OCI-LY3 (cell line): ENCODE measurements at regions not wholly inside any gene's neighbourhood (a gene's known extent, or its start where the extent isn't known, plus 50 kb on each side); places are given as distances from the start of the nearest gene placed in this dataset.

Experiments used
- H2AFZ ChIP-seq: fragments of 200-600, 300-600 bp; shearing (Covaris generic); 2 replicates; pipeline ENCODE4 v1.6.0; 2014; ENCODE audit warnings: antibody characterized with exemption, low read depth, low read length
- H3K27ac ChIP-seq: fragments of 200-600, 300-600 bp; sonication (generic); 2 replicates; pipeline ENCODE4 v1.5.1; 2014; ENCODE audit warnings: mild to moderate bottlenecking, low read length, moderate library complexity, mixed read lengths
- H3K27me3 ChIP-seq: fragments of 200-600, 300-600 bp; sonication (generic); 2 replicates; pipeline ENCODE4 v1.6.1; 2014; ENCODE audit warnings: low read depth, low read length, mixed read lengths
- H3K36me3 ChIP-seq: fragments of 200-600, 300-600 bp; sonication (generic); replicated peaks from 2 replicates; pipeline ENCODE3; 2014; ENCODE audit warnings: low read depth, low read length, mixed read lengths
- H3K4me1 ChIP-seq: fragments of 300-600, 200-600 bp; sonication (generic); 2 replicates; pipeline ENCODE4 v1.6.1; 2014; ENCODE audit warnings: low read length, mixed read lengths
- H3K4me2 ChIP-seq: fragments of 200-600, 300-600 bp; sonication (generic); 2 replicates; pipeline ENCODE4 v1.6.1; 2014; ENCODE audit warnings: low read length, mixed read lengths
- H3K4me3 ChIP-seq: fragments of 300-600, 200-600 bp; sonication (generic); 2 replicates; pipeline ENCODE4 v1.5.1; 2014; ENCODE audit warnings: antibody characterized with exemption, mild to moderate bottlenecking, low read length, moderate library complexity
- H3K79me2 ChIP-seq: fragments of 300-600, 200-600 bp; shearing (Covaris generic); 2 replicates; pipeline ENCODE4 v1.6.1; 2014; ENCODE audit warnings: mild to moderate bottlenecking, low read length, mixed read lengths
- H3K9ac ChIP-seq: fragments of 300-600, 200-600 bp; shearing (Covaris generic); 2 replicates; pipeline ENCODE4 v1.6.0; 2014; ENCODE audit warnings: mild to moderate bottlenecking, low read length, moderate library complexity
- H3K9me3 ChIP-seq: fragments of 200-600, 300-600 bp; shearing (Covaris generic); 2 replicates; pipeline ENCODE4 v1.6.1; 2014; ENCODE audit warnings: low read length, mixed read lengths; ENCODE audit not compliant: insufficient read depth
- H4K20me1 ChIP-seq: fragments of 200-600, 300-600 bp; sonication (generic); 2 replicates; pipeline ENCODE4 v1.6.1; 2016; ENCODE audit warnings: low read length, mixed read lengths; ENCODE audit not compliant: insufficient read depth
- EZH2phosphoT487 ChIP-seq: fragments of 200-600 bp; shearing (Covaris generic); IDR thresholded peaks from 2 replicates; pipeline ENCODE4 v1.6.1; 2018; ENCODE audit warnings: antibody characterized with exemption, mixed run types, low read depth
- TF ChIP-seq, protein P1 (sequence below): fragments of 200-600, 300-600 bp; sonication (generic); IDR thresholded peaks from 2 replicates; pipeline ENCODE4 v1.5.1; 2014; ENCODE audit warnings: antibody characterized with exemption, low read length, low read depth

DNA sequence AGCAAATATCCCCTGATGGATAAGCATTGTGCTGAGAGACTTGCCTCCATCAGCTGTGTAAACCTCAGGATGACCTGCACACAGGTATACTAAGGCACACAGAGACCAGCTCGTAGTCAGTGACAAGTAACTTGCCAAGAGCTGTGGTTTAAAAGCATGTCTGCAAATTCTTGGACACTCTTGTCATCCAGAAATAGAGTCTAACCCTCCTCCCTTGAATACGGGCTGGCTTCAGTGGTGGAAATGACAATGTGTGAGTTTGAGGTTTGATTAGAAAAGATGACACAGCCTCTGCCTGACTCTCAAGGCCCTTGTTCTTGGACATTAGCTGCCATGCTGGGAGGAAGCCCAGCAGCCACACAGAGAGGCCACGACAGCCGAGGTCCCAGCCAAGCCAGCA is 114.4 kb downstream of the GADD45G start:
- H3K36me3 ChIP-seq, result no peaks in the 10 kb centered on the region

DNA sequence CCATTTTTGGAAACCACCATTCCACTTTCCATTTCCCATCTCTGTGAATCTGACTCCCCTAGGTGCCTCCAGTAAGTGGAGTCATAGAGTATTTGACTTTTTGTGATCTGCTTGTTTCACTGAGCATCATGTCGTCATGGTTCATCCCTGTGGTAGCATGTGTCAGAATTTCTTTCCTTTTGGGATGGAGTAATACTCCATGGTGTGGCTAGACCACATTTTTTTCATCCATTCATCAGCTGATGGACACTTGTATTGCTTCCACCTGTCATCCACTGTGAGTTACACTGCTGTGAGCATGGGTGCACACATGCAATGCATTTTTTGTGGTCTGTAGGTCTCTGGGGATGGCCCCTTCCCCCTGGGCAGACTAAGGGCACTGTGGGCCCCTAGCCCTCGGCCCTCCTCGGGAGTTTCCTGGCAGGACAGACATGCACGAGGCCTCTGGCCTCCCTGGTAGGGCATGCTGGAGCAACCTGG is 115.9 kb downstream of the GADD45G start:
- Histone ChIP-seq H3K9me3 (no peaks in the 10 kb centered on the region), H3K4me1 (peaks cover 14% of the 10 kb centered on the region), H2AFZ (no peak overlapping the region), H3K36me3 (no peaks in the 10 kb centered on the region), H3K4me3 (no peak overlapping the region), H3K9ac (no peak overlapping the region), H3K79me2 (no peaks in the 10 kb centered on the region), H3K27me3 (no peaks in the 10 kb centered on the region; the same call in 1 of the 2 replicates), H4K20me1 (no peaks in the 10 kb centered on the region), H3K4me2 (no peak overlapping the region), H3K27ac (no peak overlapping the region)
- TF ChIP-seq, protein P1, sequence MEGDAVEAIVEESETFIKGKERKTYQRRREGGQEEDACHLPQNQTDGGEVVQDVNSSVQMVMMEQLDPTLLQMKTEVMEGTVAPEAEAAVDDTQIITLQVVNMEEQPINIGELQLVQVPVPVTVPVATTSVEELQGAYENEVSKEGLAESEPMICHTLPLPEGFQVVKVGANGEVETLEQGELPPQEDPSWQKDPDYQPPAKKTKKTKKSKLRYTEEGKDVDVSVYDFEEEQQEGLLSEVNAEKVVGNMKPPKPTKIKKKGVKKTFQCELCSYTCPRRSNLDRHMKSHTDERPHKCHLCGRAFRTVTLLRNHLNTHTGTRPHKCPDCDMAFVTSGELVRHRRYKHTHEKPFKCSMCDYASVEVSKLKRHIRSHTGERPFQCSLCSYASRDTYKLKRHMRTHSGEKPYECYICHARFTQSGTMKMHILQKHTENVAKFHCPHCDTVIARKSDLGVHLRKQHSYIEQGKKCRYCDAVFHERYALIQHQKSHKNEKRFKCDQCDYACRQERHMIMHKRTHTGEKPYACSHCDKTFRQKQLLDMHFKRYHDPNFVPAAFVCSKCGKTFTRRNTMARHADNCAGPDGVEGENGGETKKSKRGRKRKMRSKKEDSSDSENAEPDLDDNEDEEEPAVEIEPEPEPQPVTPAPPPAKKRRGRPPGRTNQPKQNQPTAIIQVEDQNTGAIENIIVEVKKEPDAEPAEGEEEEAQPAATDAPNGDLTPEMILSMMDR, result no peak

More for the DNA sequence above, 114.4 kb downstream of the GADD45G start:
- H3K4me3 ChIP-seq, result no peak overlapping the region
- H3K9me3 ChIP-seq, result no peaks in the 10 kb centered on the region
- no peak overlapping the region for H2AFZ ChIP-seq
- no peak overlapping the region for H3K27ac ChIP-seq
- no peaks in the 10 kb centered on the region for H4K20me1 ChIP-seq
- H3K9ac ChIP-seq, result no peak overlapping the region
- H3K27me3 ChIP-seq, result no peaks in the 10 kb centered on the region; the same call in 1 of the 2 replicates
- peaks cover 7% of the 10 kb centered on the region for H3K4me1 ChIP-seq
- TF ChIP-seq, protein P1, result no peak
- TF ChIP-seq EZH2phosphoT487, result no peak
- no peak overlapping the region for H3K4me2 ChIP-seq
- no peaks in the 10 kb centered on the region for H3K79me2 ChIP-seq

DNA sequence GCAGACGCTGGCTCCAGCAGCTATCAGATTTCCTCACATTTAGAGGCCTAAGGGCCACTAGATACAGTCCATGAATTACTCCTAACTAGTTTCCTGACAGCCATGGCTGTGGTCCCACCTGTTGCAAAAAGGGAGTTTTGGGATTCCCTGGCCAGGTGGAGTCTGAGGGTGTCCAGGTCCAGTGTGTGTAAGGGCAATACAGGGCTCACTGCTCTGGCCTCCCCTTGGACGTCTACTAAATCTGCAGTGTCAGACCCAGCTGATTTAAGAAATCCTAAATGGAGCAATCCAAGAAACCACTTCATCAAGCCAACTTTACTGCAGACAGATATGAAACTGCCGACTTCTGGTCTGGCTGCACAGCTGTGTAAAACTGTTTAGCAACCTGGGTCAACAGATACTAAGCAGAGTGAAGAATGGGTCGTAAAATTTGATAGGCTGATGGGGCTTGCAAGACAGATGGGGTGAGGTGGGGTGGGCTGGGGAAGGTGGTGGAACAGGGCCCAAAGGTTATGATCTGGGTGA is 116.4 kb downstream of the GADD45G start:
- H4K20me1 ChIP-seq, result no peaks in the 10 kb centered on the region
- H3K36me3 ChIP-seq, result no peaks in the 10 kb centered on the region
- no peak overlapping the region for H2AFZ ChIP-seq
- no peak overlapping the region for H3K4me2 ChIP-seq
- no peaks in the 10 kb centered on the region for H3K9me3 ChIP-seq
- H3K4me1 ChIP-seq, result peaks cover 14% of the 10 kb centered on the region
- TF ChIP-seq EZH2phosphoT487, result no peak
- TF ChIP-seq, protein P1, result no peak
- no peaks in the 10 kb centered on the region; the same call in 1 of the 2 replicates for H3K27me3 ChIP-seq
- no peaks in the 10 kb centered on the region for H3K79me2 ChIP-seq
- H3K27ac ChIP-seq, result no peak overlapping the region
- H3K4me3 ChIP-seq, result no peak overlapping the region
- no peak overlapping the region for H3K9ac ChIP-seq

DNA sequence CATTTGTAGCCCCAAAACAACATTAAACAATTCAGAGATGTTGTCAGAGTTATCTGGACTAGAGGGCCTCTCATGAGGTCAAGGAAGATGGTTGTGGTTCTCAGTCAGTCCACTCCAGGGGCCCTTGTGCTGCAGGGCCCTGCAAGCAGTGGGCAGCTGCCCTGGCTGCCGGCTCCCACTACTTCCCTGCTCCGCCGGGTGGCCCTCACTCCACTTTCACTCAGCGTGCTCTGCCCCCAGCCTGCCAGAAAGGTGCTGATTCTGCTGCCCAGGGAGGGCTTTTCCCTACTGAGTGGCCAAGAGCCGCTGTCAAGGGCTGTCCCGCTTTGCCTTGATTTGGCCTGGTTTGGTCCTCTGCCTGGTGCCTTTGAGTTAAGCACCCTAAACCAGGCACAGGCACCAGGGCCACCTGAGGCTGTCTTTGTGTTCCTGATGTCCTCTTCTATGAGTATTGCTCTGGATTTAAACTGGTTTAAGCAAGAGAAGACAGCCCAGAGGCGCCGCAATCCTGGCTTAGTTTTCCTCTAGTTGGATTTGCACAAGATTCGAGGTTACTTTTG is 117.2 kb downstream of the GADD45G start:
- TF ChIP-seq EZH2phosphoT487, result no peak
- TF ChIP-seq, protein P1, result no peak
- Histone ChIP-seq H3K4me2 (no peak overlapping the region), H3K79me2 (no peaks in the 10 kb centered on the region), H3K4me1 (peaks cover 7% of the 10 kb centered on the region), H4K20me1 (no peaks in the 10 kb centered on the region), H3K27me3 (peaks cover 4% of the 10 kb centered on the region; the same call in 1 of the 2 replicates), H2AFZ (no peak overlapping the region), H3K27ac (no peak overlapping the region), H3K36me3 (no peaks in the 10 kb centered on the region), H3K4me3 (no peak overlapping the region), H3K9ac (no peak overlapping the region), H3K9me3 (no peaks in the 10 kb centered on the region)
